IPS-20b (cell line): ENCODE measurements at regions not wholly inside any gene's neighbourhood (a gene's known extent, or its start where the extent isn't known, plus 50 kb on each side); places are given as distances from the start of the nearest gene placed in this dataset.

Experiments
- H3K27ac ChIP-seq: one replicate; pipeline ENCODE4 v1.5.1; 2013; ENCODE audit warnings: low read length
- H3K27me3 ChIP-seq: 2 replicates; pipeline ENCODE4 v1.6.1; 2013; ENCODE audit warnings: mild to moderate bottlenecking, low read length, inconsistent platforms; ENCODE audit not compliant: insufficient read depth
- H3K36me3 ChIP-seq: 2 replicates; pipeline ENCODE4 v1.6.1; 2013; ENCODE audit warnings: low read depth, mild to moderate bottlenecking, inconsistent platforms, low read length, moderate library complexity; ENCODE audit not compliant: insufficient read depth
- H3K4me1 ChIP-seq: 2 replicates; pipeline ENCODE4 v1.6.1; 2013; ENCODE audit warnings: mild to moderate bottlenecking, control low read depth, inconsistent platforms, low read length, moderate library complexity; ENCODE audit not compliant: insufficient read depth
- H3K4me3 ChIP-seq: 2 replicates; pipeline ENCODE4 v1.5.1; 2013; ENCODE audit warnings: mild to moderate bottlenecking, low read length, inconsistent platforms
- H3K9ac ChIP-seq: 2 replicates; pipeline ENCODE4 v1.6.1; 2013; ENCODE audit warnings: low read depth, mild to moderate bottlenecking, inconsistent platforms, low read length, moderate library complexity
- H3K9me3 ChIP-seq: 2 replicates; pipeline ENCODE4 v1.6.1; 2013; ENCODE audit warnings: mild to moderate bottlenecking, low read depth, low read length, inconsistent platforms; ENCODE audit not compliant: insufficient read depth

DNA sequence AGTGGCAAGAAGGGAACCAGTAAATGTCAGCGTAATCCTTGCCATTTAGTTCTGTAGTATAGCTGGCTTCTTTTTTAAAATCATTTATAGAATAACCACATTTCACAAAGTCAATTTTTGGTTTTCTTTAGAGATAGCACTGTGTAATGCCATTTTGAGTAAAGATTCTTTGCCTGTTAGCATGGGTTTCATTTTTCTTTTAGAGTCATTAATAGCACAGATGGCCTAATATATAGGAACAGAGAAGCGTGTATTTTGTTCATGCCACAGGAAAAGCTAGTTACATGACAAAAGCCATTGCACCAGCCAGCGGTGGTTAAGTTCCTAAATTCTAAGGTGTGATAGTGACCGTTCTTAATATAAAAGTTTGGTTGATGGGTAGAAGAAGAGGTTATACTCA, 1363.9 kb downstream of the MAT2B start:
- Histone ChIP-seq H3K4me1 (no peaks in the 10 kb centered on the region), H3K4me3 (no peak overlapping the region), H3K9me3 (no peaks in the 10 kb centered on the region), H3K9ac (no peak overlapping the region), H3K27me3 (no peaks in the 10 kb centered on the region), H3K36me3 (no peaks in the 10 kb centered on the region), H3K27ac (no peak overlapping the region)

GRCh38 chr5:164876793-164877192, 1371.4 kb downstream of the MAT2B start:
- no peaks in the 10 kb centered on the region for H3K36me3 ChIP-seq
- H3K27ac ChIP-seq = no peak overlapping the region
- H3K4me3 ChIP-seq = no peak overlapping the region
- H3K27me3 ChIP-seq = no peaks in the 10 kb centered on the region
- peaks cover 14% of the 10 kb centered on the region for H3K9me3 ChIP-seq
- no peaks in the 10 kb centered on the region for H3K4me1 ChIP-seq
- H3K9ac ChIP-seq = no peak overlapping the region

DNA sequence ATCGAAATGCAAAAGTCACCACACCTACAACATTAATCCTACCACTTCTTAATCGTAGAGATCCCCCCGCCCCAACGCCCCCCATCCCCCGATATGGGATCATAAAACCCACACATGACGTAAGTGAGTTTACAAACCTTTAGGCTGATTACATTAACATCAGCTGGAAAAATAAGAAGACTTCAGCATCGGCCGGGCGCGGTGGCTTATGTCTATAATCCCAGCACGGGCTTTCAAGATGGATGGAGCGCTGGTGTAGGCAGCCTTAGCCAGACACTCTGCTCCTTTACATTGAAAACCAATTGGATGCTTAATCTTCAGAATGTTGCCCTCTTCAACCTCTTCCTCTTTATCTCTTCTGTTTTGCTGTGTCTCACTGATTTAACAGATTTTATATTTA, 1376.0 kb downstream of the MAT2B start:
- Histone ChIP-seq H3K27ac (no peak overlapping the region), H3K27me3 (no peaks in the 10 kb centered on the region), H3K4me1 (no peaks in the 10 kb centered on the region), H3K4me3 (no peak overlapping the region), H3K36me3 (no peaks in the 10 kb centered on the region), H3K9ac (no peak overlapping the region), H3K9me3 (peaks cover 4% of the 10 kb centered on the region; the same call in 1 of the 2 replicates)

DNA sequence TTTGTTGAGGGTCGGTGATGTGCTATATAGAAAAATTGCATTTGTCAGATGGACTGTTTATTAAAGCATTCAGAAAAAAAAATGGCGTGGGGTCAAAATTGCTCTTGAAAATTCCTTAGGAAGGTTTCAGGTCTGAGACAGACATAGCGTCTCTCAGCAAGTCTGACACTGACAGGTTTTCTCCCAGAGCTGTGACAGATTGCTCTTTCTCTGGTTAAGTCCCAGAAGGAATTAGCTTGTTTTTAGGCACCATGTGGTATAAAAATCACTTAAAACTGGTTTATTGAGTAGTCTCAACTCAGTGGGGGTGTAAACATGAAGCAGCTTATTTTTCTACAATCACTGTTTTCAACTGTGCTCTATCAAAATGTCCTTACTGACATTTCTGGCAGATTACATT, 1379.8 kb downstream of the MAT2B start:
- H3K9me3 ChIP-seq = no peaks in the 10 kb centered on the region
- no peaks in the 10 kb centered on the region for H3K4me1 ChIP-seq
- no peak overlapping the region for H3K9ac ChIP-seq
- H3K4me3 ChIP-seq = no peak overlapping the region
- H3K27me3 ChIP-seq = no peaks in the 10 kb centered on the region
- H3K27ac ChIP-seq = no peak overlapping the region
- H3K36me3 ChIP-seq = no peaks in the 10 kb centered on the region

GRCh38 chr5:164893071-164893470, 1387.7 kb downstream of the MAT2B start:
- Histone ChIP-seq H3K27ac (no peak overlapping the region), H3K4me1 (no peaks in the 10 kb centered on the region), H3K27me3 (no peaks in the 10 kb centered on the region), H3K36me3 (no peaks in the 10 kb centered on the region), H3K9ac (no peak overlapping the region), H3K9me3 (peaks cover 7% of the 10 kb centered on the region; the same call in 1 of the 2 replicates), H3K4me3 (no peak overlapping the region)

GRCh38 chr5:164898705-164899104, 1393.3 kb downstream of the MAT2B start:
- Histone ChIP-seq H3K9ac (no peak overlapping the region), H3K27me3 (no peaks in the 10 kb centered on the region), H3K4me1 (no peaks in the 10 kb centered on the region), H3K9me3 (no peaks in the 10 kb centered on the region; the same call in 1 of the 2 replicates), H3K4me3 (no peak overlapping the region), H3K36me3 (no peaks in the 10 kb centered on the region), H3K27ac (no peak overlapping the region)

DNA sequence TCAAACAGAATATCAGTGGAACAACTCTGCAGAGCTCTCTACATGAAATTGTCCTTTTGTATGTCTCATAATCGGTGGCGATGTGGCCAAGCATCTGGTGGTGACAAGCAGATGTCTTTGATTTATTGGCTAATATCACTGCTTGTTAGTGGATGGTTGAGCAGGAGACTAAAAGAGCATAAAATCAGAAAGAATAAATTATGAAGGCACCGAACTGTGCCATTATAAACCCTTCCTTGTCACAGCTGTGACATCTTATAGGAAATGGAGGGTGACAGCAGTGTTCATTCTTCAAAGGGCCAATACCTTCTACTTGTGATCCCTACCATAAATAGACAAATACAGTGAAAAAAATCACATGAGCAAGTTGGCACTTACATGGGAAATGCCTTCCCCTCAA, 1404.3 kb downstream of the MAT2B start:
- Histone ChIP-seq H3K36me3 (no peaks in the 10 kb centered on the region), H3K9me3 (no peaks in the 10 kb centered on the region), H3K4me3 (no peak overlapping the region), H3K9ac (no peak overlapping the region), H3K4me1 (no peaks in the 10 kb centered on the region), H3K27me3 (no peaks in the 10 kb centered on the region), H3K27ac (no peak overlapping the region)

- peaks cover 15% of the 10 kb centered on the region for H3K9me3 ChIP-seq
- no peaks in the 10 kb centered on the region for H3K36me3 ChIP-seq
- H3K4me1 ChIP-seq = no peaks in the 10 kb centered on the region
- H3K9ac ChIP-seq = no peak overlapping the region
- no peak overlapping the region for H3K27ac ChIP-seq
- H3K27me3 ChIP-seq = no peaks in the 10 kb centered on the region
- no peak overlapping the region for H3K4me3 ChIP-seq
Observed at GRCh38 chr5:164921722-164922121, 1416.3 kb downstream of the MAT2B start.

DNA sequence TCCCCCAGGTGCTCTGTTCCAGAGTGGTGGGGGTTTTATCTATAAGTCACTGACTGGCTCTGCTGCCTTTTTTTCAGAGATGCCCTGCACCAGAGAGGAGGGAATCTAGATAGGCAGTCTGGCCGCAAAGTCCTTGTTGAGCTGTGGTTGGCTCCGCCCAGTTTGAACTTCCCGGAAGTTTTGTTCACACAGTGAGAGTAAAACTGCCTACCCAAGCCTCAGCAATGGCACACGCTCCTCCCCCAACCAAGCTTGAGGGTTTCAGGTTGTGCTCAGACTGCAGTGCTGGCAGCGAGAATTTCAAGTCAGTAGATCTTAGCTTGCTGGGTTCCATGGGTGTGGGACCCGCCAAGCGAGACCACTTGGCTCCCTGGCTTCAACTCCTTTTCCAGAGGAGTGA, 1428.6 kb downstream of the MAT2B start:
- H3K9ac ChIP-seq = no peak overlapping the region
- H3K36me3 ChIP-seq = no peaks in the 10 kb centered on the region
- H3K4me3 ChIP-seq = no peak overlapping the region
- no peak overlapping the region for H3K27ac ChIP-seq
- H3K9me3 ChIP-seq = no peaks in the 10 kb centered on the region
- no peaks in the 10 kb centered on the region for H3K4me1 ChIP-seq
- no peaks in the 10 kb centered on the region for H3K27me3 ChIP-seq

GRCh38 chr5:164934561-164934960, 1429.1 kb downstream of the MAT2B start:
- H3K9ac ChIP-seq = no peak overlapping the region
- no peak overlapping the region for H3K27ac ChIP-seq
- H3K36me3 ChIP-seq = no peaks in the 10 kb centered on the region
- no peaks in the 10 kb centered on the region for H3K4me1 ChIP-seq
- no peaks in the 10 kb centered on the region for H3K9me3 ChIP-seq
- H3K27me3 ChIP-seq = no peaks in the 10 kb centered on the region
- no peak overlapping the region for H3K4me3 ChIP-seq

DNA sequence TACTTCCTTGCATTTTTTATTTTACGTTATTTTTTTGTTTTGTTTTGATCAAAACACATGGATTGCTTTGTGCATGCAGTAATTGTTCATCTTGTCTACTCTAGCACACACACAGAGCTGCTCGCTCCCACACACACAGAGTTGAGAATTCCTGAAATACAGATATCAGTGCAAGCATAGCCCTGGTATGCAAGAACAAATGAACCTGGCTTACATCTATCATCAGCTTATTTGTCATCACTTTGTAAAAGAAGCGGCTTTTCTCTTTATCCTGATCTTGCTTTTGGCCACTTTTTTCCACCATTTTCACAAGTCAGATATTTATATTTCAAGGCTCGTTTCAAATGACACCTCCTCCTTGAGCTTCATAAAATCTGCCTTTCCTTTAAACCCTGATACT, 1435.7 kb downstream of the MAT2B start:
- no peak overlapping the region for H3K27ac ChIP-seq
- H3K27me3 ChIP-seq = no peaks in the 10 kb centered on the region
- no peaks in the 10 kb centered on the region for H3K9me3 ChIP-seq
- no peak overlapping the region for H3K4me3 ChIP-seq
- H3K9ac ChIP-seq = no peak overlapping the region
- H3K36me3 ChIP-seq = no peaks in the 10 kb centered on the region
- no peaks in the 10 kb centered on the region for H3K4me1 ChIP-seq

- Histone ChIP-seq H3K4me3 (no peak overlapping the region), H3K9ac (no peak overlapping the region), H3K27ac (no peak overlapping the region), H3K9me3 (no peaks in the 10 kb centered on the region), H3K4me1 (peaks cover 4% of the 10 kb centered on the region), H3K27me3 (no peaks in the 10 kb centered on the region), H3K36me3 (no peaks in the 10 kb centered on the region)
Observed at GRCh38 chr5:164950927-164951326, 1445.5 kb downstream of the MAT2B start.

GRCh38 chr5:164951570-164951969, 1446.2 kb downstream of the MAT2B start:
- no peaks in the 10 kb centered on the region for H3K27me3 ChIP-seq
- H3K4me3 ChIP-seq = no peak overlapping the region
- no peaks in the 10 kb centered on the region for H3K9me3 ChIP-seq
- H3K27ac ChIP-seq = no peak overlapping the region
- H3K36me3 ChIP-seq = no peaks in the 10 kb centered on the region
- peaks cover 4% of the 10 kb centered on the region for H3K4me1 ChIP-seq
- no peak overlapping the region for H3K9ac ChIP-seq
